Endothelial cell of umbilical vein (primary cell): ENCODE measurements at regions not wholly inside any gene's neighbourhood (a gene's known extent, or its start where the extent isn't known, plus 50 kb on each side); places are given as distances from the start of the nearest gene placed in this dataset.

Experiments
- BruUV-seq: library from RNA; stranded (reverse); fragments of 400-500 nt; replicated peaks from 2 replicates; lab custom pipeline; 2021; lab: Mats Ljungman, UMichigan
- CTCF ChIA-PET: fragments of 300-600, 350-600 bp; sonication (Branson Sonifier 250); formaldehyde crosslinking; loops from one replicate; lab custom pipeline; 2021; ENCODE audit warnings: antibody characterized with exemption, inconsistent platforms; lab: Charles Lee
- POLR2A ChIA-PET: fragments of 300-600, 350-600 bp; sonication (Branson Sonifier 250); formaldehyde crosslinking; loops from one replicate; lab custom pipeline; 2021; ENCODE audit warnings: antibody characterized with exemption, inconsistent platforms; lab: Charles Lee
- DNase-seq: peaks from one replicate; pipeline ENCODE4 v3.0.0-alpha.2; 2011; ENCODE audit warnings: low read depth, low spot score
- FAIRE-seq: peaks from 2 replicates; lab custom pipeline; 2011; peaks lifted over from hg19 to GRCh38; lab: Jason Lieb, UNC
- H2AFZ ChIP-seq: 2 replicates; pipeline ENCODE4 v1.6.0; 2012; ENCODE audit warnings: low read depth, low read length, control low read depth, inconsistent platforms
- H3K27ac ChIP-seq: 2 replicates; pipeline ENCODE4 v1.5.1; 2011; ENCODE audit warnings: low read depth, mild to moderate bottlenecking, control low read depth, low read length, moderate library complexity; ENCODE audit not compliant: insufficient read depth
- H3K27me3 ChIP-seq, 2 experiments: 2 replicates each; pipeline versions ENCODE4 v1.6.0 to v1.6.1; 2011; ENCODE audit warnings: low read length in 2 of 2, mixed read lengths in 1 of 2; ENCODE audit not compliant: control insufficient read depth in 2 of 2, insufficient read depth in 2 of 2
- H3K36me3 ChIP-seq, 2 experiments: 2 replicates in 1 of 2; 3 replicates in 1 of 2; pipeline ENCODE4 v1.5.1; 2011; ENCODE audit warnings: low read length in 2 of 2, mild to moderate bottlenecking in 1 of 2, moderate library complexity in 1 of 2; ENCODE audit not compliant: control insufficient read depth in 2 of 2, insufficient read depth in 2 of 2; ENCODE audit errors: extremely low read depth in 1 of 2
- H3K4me1 ChIP-seq: 3 replicates; pipeline ENCODE4 v1.5.1; 2011; ENCODE audit warnings: mild to moderate bottlenecking, low read length; ENCODE audit not compliant: control insufficient read depth, insufficient read depth; ENCODE audit errors: extremely low read depth
- H3K4me2 ChIP-seq: 2 replicates; pipeline ENCODE4 v1.6.1; 2011; ENCODE audit warnings: low read length, control low read depth, mixed read lengths; ENCODE audit not compliant: insufficient read depth
- H3K4me3 ChIP-seq, 3 experiments: fragments of 200-600 bp in 1 of 3; sonication (generic), shearing (Covaris generic) in 1 of 3; replicated peaks in 1 of 3; 2 replicates each; pipeline ENCODE4 v1.5.1; 2011 to 2016; ENCODE audit warnings: control low read depth in 3 of 3, low read length in 3 of 3, mild to moderate bottlenecking in 2 of 3, inconsistent platforms in 1 of 3, low read depth in 1 of 3, moderate library complexity in 1 of 3; ENCODE audit not compliant: insufficient read depth in 1 of 3
- H3K79me2 ChIP-seq: 2 replicates; pipeline ENCODE4 v1.6.0; 2012; ENCODE audit warnings: low read length, inconsistent platforms; ENCODE audit not compliant: control insufficient read depth, insufficient read depth
- H3K9ac ChIP-seq: replicated peaks from 2 replicates; pipeline ENCODE3; 2011; ENCODE audit warnings: low read length, control low read depth; ENCODE audit not compliant: insufficient read depth; ENCODE audit errors: extremely low read depth
- H3K9me1 ChIP-seq: replicated peaks from 3 replicates; pipeline ENCODE4 v1.6.0; 2011; ENCODE audit warnings: mild to moderate bottlenecking, low read length; ENCODE audit not compliant: control insufficient read depth, insufficient read depth; ENCODE audit errors: extremely low read depth
- H3K9me3 ChIP-seq: replicated peaks from 2 replicates; pipeline ENCODE4 v1.5.1; 2012; ENCODE audit warnings: low read length, inconsistent platforms; ENCODE audit not compliant: control insufficient read depth, insufficient read depth
- H4K20me1 ChIP-seq: replicated peaks from 2 replicates; pipeline ENCODE3; 2011; ENCODE audit warnings: mild to moderate bottlenecking, low read length; ENCODE audit not compliant: control insufficient read depth, insufficient read depth; ENCODE audit errors: extremely low read depth
- FOS ChIP-seq: IDR thresholded peaks from 2 replicates; pipeline ENCODE4 v1.6.1; 2011; ENCODE audit warnings: mild to moderate bottlenecking, low read length, moderate library complexity, borderline replicate concordance; ENCODE audit not compliant: insufficient read depth
- GATA2 ChIP-seq: IDR thresholded peaks from 2 replicates; pipeline ENCODE4 v1.7.0; 2011; ENCODE audit warnings: low read depth, mild to moderate bottlenecking, moderate library complexity, mixed read lengths, low read length; ENCODE audit not compliant: insufficient read length, insufficient read depth
- JUN ChIP-seq: IDR thresholded peaks from 2 replicates; pipeline ENCODE4 v1.6.1; 2011; ENCODE audit warnings: borderline replicate concordance, low read depth; ENCODE audit not compliant: insufficient read length, insufficient read depth
- MAX ChIP-seq: IDR thresholded peaks from 2 replicates; pipeline ENCODE4 v1.6.1; 2011; ENCODE audit not compliant: insufficient read depth, insufficient read length
- MYC ChIP-seq: IDR thresholded peaks from one replicate; pipeline ENCODE4 v1.6.1; 2011; ENCODE audit warnings: mild to moderate bottlenecking, low read depth, low read length
- POLR2A ChIP-seq: IDR thresholded peaks from 2 replicates; pipeline ENCODE4 v1.6.1; 2012; ENCODE audit warnings: low read depth, mild to moderate bottlenecking, control low read depth, low read length
- dilution Hi-C: fragments of 300-500 bp; cut with MboI; formaldehyde crosslinking; loops from one replicate; pipeline ENCODE4 v1.15.0; 2019; ENCODE audit warnings: low sequenced_read_pairs; ENCODE audit not compliant: extremely low pct_ligation_motif_present
- intact Hi-C: fragments of 100-400 bp; cut with micrococcal nuclease; formaldehyde crosslinking; loops from one replicate; pipeline ENCODE4 v1.10.0; 2022

- Histone ChIP-seq H3K9me3 (no peaks in the 10 kb centered on the region), H3K9me1 (no peaks in the 10 kb centered on the region), H3K4me3 (no peak overlapping the region), H4K20me1 (no peaks in the 10 kb centered on the region), H3K4me2 (no peak overlapping the region), H2AFZ (no peak overlapping the region), H3K36me3 (no peaks in the 10 kb centered on the region), H3K4me1 (no peaks in the 10 kb centered on the region), H3K27me3 (no peaks in the 10 kb centered on the region), H3K27ac (no peak overlapping the region), H3K79me2 (no peaks in the 10 kb centered on the region), H3K9ac (no peak overlapping the region)
- DNase-seq (no peak), FAIRE-seq (no peak)
- TF ChIP-seq GATA2 = no peak
- ChIA-PET CTCF (no interaction called here), POLR2A (no interaction called here)
- intact Hi-C loops = no loop called here
- dilution Hi-C loops = no loop called here
- BruUV-seq = no TSS peak
Observed at GRCh38 chrY:15702131-15702530, 1177.8 kb downstream of the NLGN4Y start.

- Histone ChIP-seq H2AFZ (no peak overlapping the region), H3K9me1 (no peaks in the 10 kb centered on the region), H3K4me2 (no peak overlapping the region), H3K79me2 (no peaks in the 10 kb centered on the region), H3K9me3 (no peaks in the 10 kb centered on the region), H3K4me3 (no peak overlapping the region), H4K20me1 (no peaks in the 10 kb centered on the region), H3K36me3 (no peaks in the 10 kb centered on the region), H3K4me1 (no peaks in the 10 kb centered on the region), H3K27me3 (no peaks in the 10 kb centered on the region), H3K27ac (no peak overlapping the region), H3K9ac (no peak overlapping the region)
- ChIA-PET CTCF (no interaction called here), POLR2A (no interaction called here)
- DNase-seq (no peak), FAIRE-seq (no peak)
- TF ChIP-seq MAX (no peak), POLR2A (no peak), MYC (no peak), JUN (no peak), FOS (no peak)
- dilution Hi-C loops = no loop called here
- intact Hi-C loops = no loop called here
- BruUV-seq = no TSS peak
Observed at GRCh38 chrY:15704906-15705305, 1180.6 kb downstream of the NLGN4Y start.
